Activated naive CD4-positive, alpha-beta T cell treated with anti-CD3 and anti-CD28 coated beads for 36 hours (primary cell): ENCODE measurements at regions not wholly inside any gene's neighbourhood (a gene's known extent, or its start where the extent isn't known, plus 50 kb on each side); places are given as distances from the start of the nearest gene placed in this dataset.

ENCODE experiments used
- CTCF ChIA-PET: fragments of 350-600 bp; sonication (Branson Sonifier 250); formaldehyde crosslinking; loops from one replicate; lab custom pipeline; 2021; ENCODE audit warnings: antibody characterized with exemption; lab: Charles Lee
- DNase-seq: peaks from one replicate; pipeline ENCODE4 v3.0.0-alpha.2; 2020
- H3K27ac Mint-ChIP-seq: one replicate; pipeline ENCODE4 v1.8.0; 2021; ENCODE audit warnings: mild to moderate bottlenecking, mixed read lengths
- H3K27me3 Mint-ChIP-seq: one replicate; pipeline ENCODE4 v1.8.0; 2021; ENCODE audit warnings: low read depth, mixed read lengths
- H3K36me3 Mint-ChIP-seq: one replicate; pipeline ENCODE4 v1.8.0; 2021; ENCODE audit warnings: low read depth, mixed read lengths
- H3K4me1 Mint-ChIP-seq: one replicate; pipeline ENCODE4 v1.8.0; 2021; ENCODE audit warnings: low read depth, mixed read lengths
- H3K4me3 Mint-ChIP-seq: one replicate; pipeline ENCODE4 v1.8.0; 2021; ENCODE audit warnings: mild to moderate bottlenecking, moderate library complexity, mixed read lengths
- H3K9me3 Mint-ChIP-seq: one replicate; pipeline ENCODE4 v1.8.0; 2021; ENCODE audit warnings: mixed read lengths
- intact Hi-C: fragments of 100-400 bp; cut with micrococcal nuclease; formaldehyde crosslinking; loops from one replicate; pipeline ENCODE4 v1.15.1; 2023

GRCh38 chr13:34302596-34302995 is 484.6 kb downstream of the RFC3 start:
- CTCF ChIA-PET = no interaction called here
- H3K27me3 Mint-ChIP-seq = no peaks in the 10 kb centered on the region
- no peak overlapping the region for H3K27ac Mint-ChIP-seq
- no peak overlapping the region for H3K4me3 Mint-ChIP-seq
- H3K9me3 Mint-ChIP-seq = peaks cover 3% of the 10 kb centered on the region
- H3K4me1 Mint-ChIP-seq = no peaks in the 10 kb centered on the region
- intact Hi-C loops = no loop called here
- no peaks in the 10 kb centered on the region for H3K36me3 Mint-ChIP-seq
- no peak for DNase-seq

GRCh38 chr13:34303346-34303745 is 485.4 kb downstream of the RFC3 start:
- H3K4me3 Mint-ChIP-seq = no peak overlapping the region
- no peaks in the 10 kb centered on the region for H3K4me1 Mint-ChIP-seq
- H3K36me3 Mint-ChIP-seq = no peaks in the 10 kb centered on the region
- intact Hi-C loops = no loop called here
- CTCF ChIA-PET = no interaction called here
- H3K27ac Mint-ChIP-seq = no peak overlapping the region
- peaks cover 3% of the 10 kb centered on the region for H3K9me3 Mint-ChIP-seq
- H3K27me3 Mint-ChIP-seq = no peaks in the 10 kb centered on the region
- no peak for DNase-seq

- H3K27me3 Mint-ChIP-seq = no peaks in the 10 kb centered on the region
- DNase-seq = no peak
- no peak overlapping the region for H3K27ac Mint-ChIP-seq
- no peaks in the 10 kb centered on the region for H3K4me1 Mint-ChIP-seq
- H3K4me3 Mint-ChIP-seq = no peak overlapping the region
- H3K36me3 Mint-ChIP-seq = no peaks in the 10 kb centered on the region
- H3K9me3 Mint-ChIP-seq = peaks cover 3% of the 10 kb centered on the region
- CTCF ChIA-PET = no interaction called here
- intact Hi-C loops = no loop called here
Observed at GRCh38 chr13:34307607-34308006, 489.7 kb downstream of the RFC3 start.

- no peak for DNase-seq
- H3K4me1 Mint-ChIP-seq = no peaks in the 10 kb centered on the region
- H3K27me3 Mint-ChIP-seq = no peaks in the 10 kb centered on the region
- CTCF ChIA-PET = no interaction called here
- peaks cover 3% of the 10 kb centered on the region for H3K9me3 Mint-ChIP-seq
- H3K4me3 Mint-ChIP-seq = no peak overlapping the region
- intact Hi-C loops = no loop called here
- no peak overlapping the region for H3K27ac Mint-ChIP-seq
- no peaks in the 10 kb centered on the region for H3K36me3 Mint-ChIP-seq
Observed at GRCh38 chr13:34308725-34309124, 490.8 kb downstream of the RFC3 start.

GRCh38 chr13:34310539-34310938 is 492.6 kb downstream of the RFC3 start:
- Mint-ChIP-seq H3K4me3 (no peak overlapping the region), H3K9me3 (no peaks in the 10 kb centered on the region), H3K27ac (no peak overlapping the region), H3K36me3 (no peaks in the 10 kb centered on the region), H3K27me3 (no peaks in the 10 kb centered on the region), H3K4me1 (no peaks in the 10 kb centered on the region)
- intact Hi-C loops = no loop called here
- CTCF ChIA-PET = no interaction called here
- no peak for DNase-seq

DNA sequence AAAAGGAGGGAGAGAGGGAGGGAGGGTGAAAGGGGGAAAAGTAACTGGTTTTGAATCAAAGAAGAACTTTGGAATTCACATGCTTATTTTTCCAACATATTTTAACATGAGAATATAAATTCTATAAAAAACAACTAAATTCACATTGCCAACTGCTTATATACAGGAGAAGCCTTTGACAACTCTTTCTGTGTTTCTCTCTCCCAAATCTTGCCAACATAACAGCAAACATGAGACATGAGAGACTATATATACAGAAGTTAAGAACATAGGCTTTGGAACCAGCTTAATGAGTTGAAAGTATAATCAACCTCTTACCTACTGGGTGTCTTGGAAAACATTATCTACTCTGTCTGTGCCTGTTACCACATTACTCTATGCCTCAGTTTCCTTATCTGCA is 493.3 kb downstream of the RFC3 start:
- Mint-ChIP-seq H3K27ac (no peak overlapping the region), H3K27me3 (no peaks in the 10 kb centered on the region), H3K4me3 (no peak overlapping the region), H3K36me3 (no peaks in the 10 kb centered on the region), H3K9me3 (no peaks in the 10 kb centered on the region), H3K4me1 (no peaks in the 10 kb centered on the region)
- intact Hi-C loops = no loop called here
- CTCF ChIA-PET = no interaction called here
- DNase-seq = no peak

GRCh38 chr13:34312578-34312977 is 494.6 kb downstream of the RFC3 start:
- intact Hi-C loops = no loop called here
- no peaks in the 10 kb centered on the region for H3K36me3 Mint-ChIP-seq
- CTCF ChIA-PET = no interaction called here
- H3K4me1 Mint-ChIP-seq = no peaks in the 10 kb centered on the region
- no peak overlapping the region for H3K4me3 Mint-ChIP-seq
- H3K27ac Mint-ChIP-seq = no peak overlapping the region
- H3K9me3 Mint-ChIP-seq = no peaks in the 10 kb centered on the region
- no peaks in the 10 kb centered on the region for H3K27me3 Mint-ChIP-seq
- DNase-seq = no peak

DNA sequence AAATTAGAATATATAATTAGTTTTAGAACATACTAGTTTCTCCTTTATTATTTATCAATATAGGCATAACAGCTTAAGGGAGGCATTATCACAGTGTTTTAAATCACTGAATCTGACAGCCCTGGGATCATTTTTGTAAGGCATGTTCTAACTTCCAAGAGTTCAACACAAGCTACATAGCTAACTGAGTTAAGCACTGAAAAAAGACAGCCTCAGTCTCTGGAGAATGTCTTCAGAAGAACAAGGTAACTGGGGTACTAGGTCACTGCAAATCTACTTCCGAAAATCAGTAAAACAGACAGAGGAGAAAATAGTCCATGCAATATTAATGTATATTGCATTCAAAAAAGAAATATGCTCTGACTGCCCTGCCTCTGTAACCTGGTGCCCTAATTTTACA is 502.1 kb downstream of the RFC3 start:
- Mint-ChIP-seq H3K27me3 (no peaks in the 10 kb centered on the region), H3K27ac (no peak overlapping the region), H3K4me3 (no peak overlapping the region), H3K36me3 (no peaks in the 10 kb centered on the region), H3K4me1 (no peaks in the 10 kb centered on the region), H3K9me3 (no peaks in the 10 kb centered on the region)
- intact Hi-C loops = no loop called here
- DNase-seq = no peak
- CTCF ChIA-PET = no interaction called here

- no peaks in the 10 kb centered on the region for H3K27me3 Mint-ChIP-seq
- no peak overlapping the region for H3K4me3 Mint-ChIP-seq
- no peaks in the 10 kb centered on the region for H3K4me1 Mint-ChIP-seq
- intact Hi-C loops = no loop called here
- CTCF ChIA-PET = no interaction called here
- DNase-seq = no peak
- no peaks in the 10 kb centered on the region for H3K36me3 Mint-ChIP-seq
- no peaks in the 10 kb centered on the region for H3K9me3 Mint-ChIP-seq
- H3K27ac Mint-ChIP-seq = no peak overlapping the region
Observed at GRCh38 chr13:34322014-34322742, 504.2 kb downstream of the RFC3 start.

- no peak overlapping the region for H3K27ac Mint-ChIP-seq
- no peak overlapping the region for H3K4me3 Mint-ChIP-seq
- CTCF ChIA-PET = no interaction called here
- H3K36me3 Mint-ChIP-seq = no peaks in the 10 kb centered on the region
- H3K27me3 Mint-ChIP-seq = no peaks in the 10 kb centered on the region
- no peak for DNase-seq
- intact Hi-C loops = no loop called here
- H3K9me3 Mint-ChIP-seq = no peaks in the 10 kb centered on the region
- no peaks in the 10 kb centered on the region for H3K4me1 Mint-ChIP-seq
Observed at GRCh38 chr13:34322743-34323074, 504.8 kb downstream of the RFC3 start.

DNA sequence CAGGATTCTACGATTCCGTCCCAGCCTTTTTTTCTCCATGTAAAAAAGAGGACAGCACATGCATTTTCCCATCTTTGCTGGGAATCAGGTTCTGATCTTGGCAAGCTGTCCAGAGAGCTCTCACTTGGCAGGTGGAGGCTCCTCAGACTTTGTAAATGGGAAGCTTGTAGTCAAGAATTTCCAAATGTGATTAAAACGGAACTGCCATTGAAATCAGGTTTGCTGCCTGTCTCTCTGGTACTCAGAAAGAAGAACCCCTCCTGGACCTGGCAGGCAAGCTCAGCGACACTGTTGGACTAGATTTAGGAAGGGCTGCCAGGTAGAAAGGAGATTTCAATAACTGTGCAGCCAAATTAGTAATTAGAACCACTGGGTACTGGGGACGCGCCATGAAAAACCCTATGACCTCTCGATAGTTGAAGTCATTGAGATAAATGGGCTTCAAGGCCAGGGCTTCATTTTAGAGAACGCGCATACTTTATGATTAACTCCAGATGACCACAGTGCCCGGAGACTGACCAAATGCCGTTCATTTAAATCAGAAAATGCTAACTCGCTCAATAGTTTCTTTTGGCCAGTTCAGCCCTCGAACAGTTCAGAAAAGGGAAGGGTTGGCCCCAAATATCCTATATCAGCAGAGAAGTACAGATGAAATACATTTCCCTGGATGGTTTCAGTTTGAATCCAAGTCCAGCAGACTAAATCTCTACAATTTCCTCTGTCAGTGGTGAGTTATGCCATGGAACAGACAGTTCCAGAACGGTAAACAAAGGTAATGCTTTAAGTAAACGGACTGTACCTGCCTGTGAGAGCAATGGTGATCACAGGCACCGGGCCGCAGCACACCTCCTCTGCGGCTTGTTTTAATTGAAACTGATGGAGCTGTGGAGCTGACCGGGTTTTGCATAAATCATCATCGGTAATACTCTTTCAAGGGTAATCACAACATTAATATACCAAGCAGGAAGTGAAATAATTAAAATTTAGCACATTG is 517.4 kb downstream of the RFC3 start:
- Mint-ChIP-seq H3K4me1 (no peaks in the 10 kb centered on the region), H3K36me3 (no peaks in the 10 kb centered on the region), H3K27ac (no peak overlapping the region), H3K27me3 (peaks cover 2% of the 10 kb centered on the region), H3K4me3 (no peak overlapping the region), H3K9me3 (no peaks in the 10 kb centered on the region)
- CTCF ChIA-PET = no interaction called here
- intact Hi-C loops = no loop called here
- DNase-seq = no peak

DNA sequence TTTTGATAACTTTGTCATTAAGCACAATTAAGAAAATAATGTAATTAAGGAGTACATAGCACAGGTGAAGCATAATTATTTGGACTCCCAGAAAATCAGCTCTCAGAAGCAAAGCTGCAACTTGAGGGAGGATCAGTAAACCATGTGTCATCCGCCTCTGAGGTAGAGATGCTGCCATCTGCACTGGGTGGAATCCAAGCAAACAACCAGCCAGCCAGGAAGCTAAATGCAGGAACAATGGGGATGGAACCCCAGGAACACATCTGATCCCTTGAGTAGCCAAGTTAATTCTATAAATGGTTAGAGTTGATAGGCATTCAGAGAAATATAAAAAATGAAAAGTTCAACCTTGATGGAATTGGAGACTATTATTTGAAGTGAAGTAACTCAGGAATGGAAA is 520.2 kb downstream of the RFC3 start:
- intact Hi-C loops = no loop called here
- peaks cover 2% of the 10 kb centered on the region for H3K9me3 Mint-ChIP-seq
- no peaks in the 10 kb centered on the region for H3K27me3 Mint-ChIP-seq
- H3K4me3 Mint-ChIP-seq = no peak overlapping the region
- no peaks in the 10 kb centered on the region for H3K36me3 Mint-ChIP-seq
- CTCF ChIA-PET = no interaction called here
- H3K4me1 Mint-ChIP-seq = no peaks in the 10 kb centered on the region
- no peak overlapping the region for H3K27ac Mint-ChIP-seq
- DNase-seq = no peak

GRCh38 chr13:34340534-34340933 is 522.6 kb downstream of the RFC3 start:
- no peak for DNase-seq
- Mint-ChIP-seq H3K9me3 (peaks cover 2% of the 10 kb centered on the region), H3K36me3 (no peaks in the 10 kb centered on the region), H3K27me3 (peaks cover 2% of the 10 kb centered on the region), H3K27ac (no peak overlapping the region), H3K4me1 (no peaks in the 10 kb centered on the region), H3K4me3 (no peak overlapping the region)
- intact Hi-C loops = no loop called here
- CTCF ChIA-PET = no interaction called here
